GM20000 (cell line): ENCODE measurements at regions not wholly inside any gene's neighbourhood (a gene's known extent, or its start where the extent isn't known, plus 50 kb on each side); places are given as distances from the start of the nearest gene placed in this dataset.
A peak's percentile ranks its signal among the peaks of the same experiment; 100 is the strongest.

ENCODE experiments used
- DNase-seq: peaks from one replicate; pipeline ENCODE4 v3.0.0; 2012; ENCODE audit warnings: low spot score
- TF ChIP-seq, protein P1 (sequence below): IDR thresholded peaks from 2 replicates; pipeline ENCODE4 v1.5.1; 2012; ENCODE audit warnings: mild to moderate bottlenecking, control low read depth; ENCODE audit errors: extremely low read depth, missing control alignments

DNA sequence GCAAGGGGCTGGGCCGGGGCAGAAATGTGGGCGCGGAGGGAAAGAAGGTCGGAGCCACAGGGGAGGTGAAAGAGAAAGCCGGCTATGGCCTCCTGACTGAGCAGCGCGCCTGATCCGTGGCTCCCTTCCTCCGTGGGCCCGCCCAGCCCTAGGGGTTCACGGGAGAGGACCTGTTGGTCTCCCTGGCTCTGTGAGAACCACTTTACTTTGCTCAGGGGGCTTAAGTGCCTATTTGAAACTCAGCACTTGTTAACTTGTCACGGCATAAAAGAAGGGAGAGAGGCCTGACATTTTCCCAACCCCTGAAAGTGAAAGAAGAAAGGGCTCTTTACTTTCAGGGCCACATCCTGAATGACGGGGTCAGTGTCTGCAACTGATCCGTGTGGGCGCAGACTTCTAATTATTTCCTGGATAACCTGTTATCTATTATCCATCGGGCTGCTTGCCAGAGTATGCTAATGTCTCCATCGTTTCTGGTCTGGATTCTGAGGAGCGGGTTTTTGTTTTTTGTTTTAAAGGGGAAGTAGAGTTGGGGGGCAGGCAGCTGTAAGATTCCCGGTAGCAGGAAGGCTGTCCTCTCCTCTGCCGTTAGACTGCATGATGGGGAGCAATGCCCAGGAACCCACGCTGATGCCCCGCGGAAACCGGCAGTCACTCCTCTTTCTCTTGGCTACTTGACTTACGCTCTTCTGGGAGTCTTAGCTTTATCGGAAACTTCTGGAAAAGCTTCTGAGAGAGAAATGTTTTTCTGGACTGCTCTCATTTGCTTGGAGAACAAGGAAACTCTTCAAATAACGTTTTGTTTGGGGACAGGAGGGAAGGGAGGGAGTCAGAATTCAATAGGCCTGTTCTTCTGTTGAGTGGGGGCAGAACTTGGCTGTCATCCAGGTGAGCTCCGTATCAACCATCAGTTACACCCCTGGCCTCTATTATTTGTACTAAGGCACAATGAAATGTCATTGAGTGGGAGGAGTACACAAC is 127.7 kb upstream of the MAX start:
- DNase-seq = peak; percentile 39
- TF ChIP-seq, protein P1, sequence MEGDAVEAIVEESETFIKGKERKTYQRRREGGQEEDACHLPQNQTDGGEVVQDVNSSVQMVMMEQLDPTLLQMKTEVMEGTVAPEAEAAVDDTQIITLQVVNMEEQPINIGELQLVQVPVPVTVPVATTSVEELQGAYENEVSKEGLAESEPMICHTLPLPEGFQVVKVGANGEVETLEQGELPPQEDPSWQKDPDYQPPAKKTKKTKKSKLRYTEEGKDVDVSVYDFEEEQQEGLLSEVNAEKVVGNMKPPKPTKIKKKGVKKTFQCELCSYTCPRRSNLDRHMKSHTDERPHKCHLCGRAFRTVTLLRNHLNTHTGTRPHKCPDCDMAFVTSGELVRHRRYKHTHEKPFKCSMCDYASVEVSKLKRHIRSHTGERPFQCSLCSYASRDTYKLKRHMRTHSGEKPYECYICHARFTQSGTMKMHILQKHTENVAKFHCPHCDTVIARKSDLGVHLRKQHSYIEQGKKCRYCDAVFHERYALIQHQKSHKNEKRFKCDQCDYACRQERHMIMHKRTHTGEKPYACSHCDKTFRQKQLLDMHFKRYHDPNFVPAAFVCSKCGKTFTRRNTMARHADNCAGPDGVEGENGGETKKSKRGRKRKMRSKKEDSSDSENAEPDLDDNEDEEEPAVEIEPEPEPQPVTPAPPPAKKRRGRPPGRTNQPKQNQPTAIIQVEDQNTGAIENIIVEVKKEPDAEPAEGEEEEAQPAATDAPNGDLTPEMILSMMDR = no peak

- TF ChIP-seq, protein P1 = no peak
- DNase-seq = no peak
Measured at GRCh38 chr14:65231286-65231980, 129.1 kb upstream of the MAX start.

DNA sequence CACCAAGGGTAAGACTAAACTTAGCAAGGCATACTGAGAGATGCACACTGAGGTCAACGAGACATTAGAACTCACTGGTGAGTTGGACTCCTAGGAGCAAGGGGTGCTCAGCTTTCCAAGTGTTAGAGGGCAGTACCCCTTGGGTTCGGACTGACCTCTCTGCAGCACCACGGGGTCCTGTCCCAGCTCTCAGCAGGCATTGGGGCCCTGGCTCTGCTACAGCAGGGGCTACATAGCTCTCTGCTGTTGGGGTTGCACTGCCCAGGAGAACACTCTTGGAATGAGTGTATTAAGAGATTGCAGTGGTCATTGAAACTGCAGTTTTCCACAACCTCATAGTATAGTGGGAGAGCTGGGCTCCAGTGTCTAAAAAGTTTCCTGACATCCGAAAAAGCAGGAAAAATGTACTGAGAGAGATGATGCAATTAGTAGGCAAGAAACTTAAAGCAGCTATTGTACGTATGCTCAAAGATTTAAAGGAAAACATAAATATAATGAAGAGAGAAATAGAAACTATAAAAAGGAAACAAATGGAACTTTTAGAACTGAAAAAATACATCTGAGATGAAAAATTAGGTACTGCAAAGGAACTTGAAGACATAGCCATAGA is 132.5 kb upstream of the MAX start:
- TF ChIP-seq, protein P1 = no peak
- DNase-seq = no peak

- no peak for DNase-seq
- TF ChIP-seq, protein P1 = no peak
Measured at GRCh38 chr14:65237023-65237814, 134.9 kb upstream of the MAX start.

DNA sequence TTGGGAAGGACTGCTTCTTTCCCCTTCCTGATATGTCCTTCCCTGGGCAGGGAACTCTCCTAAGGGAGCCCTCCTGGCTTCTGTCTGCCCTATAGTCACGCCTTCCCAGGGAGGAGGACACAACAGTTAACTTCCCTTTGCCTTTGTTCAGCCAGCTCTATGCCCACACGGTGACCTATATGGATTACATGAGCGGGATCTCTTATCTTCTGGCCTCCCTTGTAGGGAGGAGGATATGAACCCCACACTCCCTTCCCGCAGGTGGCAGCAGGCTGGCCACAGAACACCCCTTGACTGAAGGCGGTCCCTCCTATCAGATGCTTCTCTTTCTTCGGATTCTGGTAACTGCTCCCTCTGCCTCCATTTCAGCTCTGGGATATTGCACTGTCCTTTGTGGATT is 135.6 kb upstream of the MAX start:
- TF ChIP-seq, protein P1 = no peak
- no peak for DNase-seq

DNA sequence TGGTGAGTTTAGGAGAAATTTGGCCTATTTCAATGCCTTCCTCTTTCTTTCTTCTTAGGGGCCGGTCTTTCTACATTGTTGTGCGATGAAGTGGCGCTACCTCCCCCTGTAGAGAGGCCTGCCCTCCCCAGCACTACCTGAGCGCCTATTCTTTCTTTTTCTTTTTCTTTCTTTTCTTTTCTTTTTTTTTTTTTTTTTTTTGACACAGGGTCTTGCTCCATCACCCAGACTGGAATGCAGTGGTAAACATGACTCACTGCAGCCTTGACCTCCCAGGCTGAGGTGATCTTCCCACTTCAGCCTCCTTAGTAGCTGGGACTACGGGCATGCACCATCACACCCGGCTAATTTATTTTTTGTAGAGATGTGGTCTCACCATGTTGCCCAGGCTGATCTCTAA is 136.1 kb upstream of the MAX start:
- DNase-seq = no peak
- TF ChIP-seq, protein P1 = no peak
